ENCODE measurements at regions not wholly inside any gene's neighbourhood (a gene's known extent, or its start where the extent isn't known, plus 50 kb on each side); places are given as distances from the start of the nearest gene placed in this dataset.

GRCh38 chr6:126696921-126697693 is 357.2 kb downstream of the CENPW start:
- Histone ChIP-seq H3K9me3 (no peaks in the 10 kb centered on the region), H3K4me1 (ENCODE audit: low read depth) (no peaks in the 10 kb centered on the region), H3K4me3 (no peak overlapping the region), H3K36me3 (ENCODE audit: low read depth) (no peaks in the 10 kb centered on the region)
- DNase-seq (no peak), ATAC-seq (no peak)
- no peak for TF ChIP-seq CTCF (IDR thresholded peaks at IDR 0.05)
- intact Hi-C loops (cut with DNase I, micrococcal nuclease) = no loop called here

- DNase-seq (no peak), ATAC-seq (no peak)
- Histone ChIP-seq H3K4me3 (no peak overlapping the region), H3K36me3 (ENCODE audit: low read depth) (no peaks in the 10 kb centered on the region), H3K9me3 (no peaks in the 10 kb centered on the region), H3K4me1 (ENCODE audit: low read depth) (no peaks in the 10 kb centered on the region)
- no peak for TF ChIP-seq CTCF (IDR thresholded peaks at IDR 0.05)
- intact Hi-C loops (cut with DNase I, micrococcal nuclease) = no loop called here
Measured at GRCh38 chr6:126698732-126699240, 358.9 kb downstream of the CENPW start.

GRCh38 chr6:126701676-126702560 is 362.0 kb downstream of the CENPW start:
- DNase-seq (no peak), ATAC-seq (no peak)
- H3K4me1 ChIP-seq (ENCODE audit: low read depth) = no peaks in the 10 kb centered on the region
- no peaks in the 10 kb centered on the region for H3K36me3 ChIP-seq (ENCODE audit: low read depth)
- no peak for TF ChIP-seq CTCF (IDR thresholded peaks at IDR 0.05)
- no peak overlapping the region for H3K4me3 ChIP-seq
- intact Hi-C loops (cut with DNase I, micrococcal nuclease) = no loop called here
- H3K9me3 ChIP-seq = no peaks in the 10 kb centered on the region

GRCh38 chr6:126716032-126716431 is 376.1 kb downstream of the CENPW start:
- Histone ChIP-seq H3K36me3 (ENCODE audit: low read depth) (no peaks in the 10 kb centered on the region), H3K4me3 (no peak overlapping the region), H3K4me1 (ENCODE audit: low read depth) (no peaks in the 10 kb centered on the region), H3K9me3 (no peaks in the 10 kb centered on the region)
- TF ChIP-seq CTCF (IDR thresholded peaks at IDR 0.05) = no peak
- intact Hi-C loops (cut with DNase I, micrococcal nuclease) = no loop called here
- ATAC-seq (no peak), DNase-seq (no peak)

GRCh38 chr6:126716826-126717509 is 377.1 kb downstream of the CENPW start:
- no peaks in the 10 kb centered on the region for H3K4me1 ChIP-seq (ENCODE audit: low read depth)
- H3K9me3 ChIP-seq = no peaks in the 10 kb centered on the region
- intact Hi-C loops (cut with DNase I, micrococcal nuclease) = no loop called here
- TF ChIP-seq CTCF (IDR thresholded peaks at IDR 0.05) = no peak
- no peak for DNase-seq
- H3K36me3 ChIP-seq (ENCODE audit: low read depth) = no peaks in the 10 kb centered on the region
- no peak overlapping the region for H3K4me3 ChIP-seq
- no peak for ATAC-seq
